ENCODE measurements at regions not wholly inside any gene's neighbourhood (a gene's known extent, or its start where the extent isn't known, plus 50 kb on each side); places are given as distances from the start of the nearest gene placed in this dataset.

DNA sequence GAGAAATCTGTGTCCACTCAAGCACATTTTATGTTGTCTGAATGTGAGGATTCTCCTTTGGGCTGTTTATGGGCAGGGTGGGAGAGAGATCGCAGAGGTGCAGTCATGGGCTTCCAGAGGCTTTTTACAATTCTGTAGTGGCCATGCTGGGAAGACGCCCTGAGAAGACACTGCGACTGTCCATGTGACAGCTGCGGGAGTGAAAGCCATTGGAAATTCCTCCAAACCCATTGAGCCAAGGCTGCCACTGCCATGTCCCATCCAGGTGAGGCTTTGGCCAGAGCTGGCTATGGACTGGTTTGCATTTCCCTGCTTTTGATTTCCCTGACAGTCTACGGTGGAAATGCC lies 216.9 kb upstream of the ECI2 start:
- no peak for DNase-seq (ENCODE audit: low read depth, low spot score)
- H3K27me3 ChIP-seq (ENCODE audit: control insufficient read depth, insufficient read depth, low read length) = no peaks in the 10 kb centered on the region
- peak overlapping the region; percentile 95 for H3K27ac ChIP-seq (ENCODE audit: low read depth, low read length)
- POLR2A ChIA-PET = interaction anchor here (0.7 to 1.1 kb wide), 6 partner anchors 18 to 590 kb away, joined by 3 to 5 read pairs (median 4); no protein-coding TSS in a partner anchor
- TF ChIP-seq, protein P1, sequence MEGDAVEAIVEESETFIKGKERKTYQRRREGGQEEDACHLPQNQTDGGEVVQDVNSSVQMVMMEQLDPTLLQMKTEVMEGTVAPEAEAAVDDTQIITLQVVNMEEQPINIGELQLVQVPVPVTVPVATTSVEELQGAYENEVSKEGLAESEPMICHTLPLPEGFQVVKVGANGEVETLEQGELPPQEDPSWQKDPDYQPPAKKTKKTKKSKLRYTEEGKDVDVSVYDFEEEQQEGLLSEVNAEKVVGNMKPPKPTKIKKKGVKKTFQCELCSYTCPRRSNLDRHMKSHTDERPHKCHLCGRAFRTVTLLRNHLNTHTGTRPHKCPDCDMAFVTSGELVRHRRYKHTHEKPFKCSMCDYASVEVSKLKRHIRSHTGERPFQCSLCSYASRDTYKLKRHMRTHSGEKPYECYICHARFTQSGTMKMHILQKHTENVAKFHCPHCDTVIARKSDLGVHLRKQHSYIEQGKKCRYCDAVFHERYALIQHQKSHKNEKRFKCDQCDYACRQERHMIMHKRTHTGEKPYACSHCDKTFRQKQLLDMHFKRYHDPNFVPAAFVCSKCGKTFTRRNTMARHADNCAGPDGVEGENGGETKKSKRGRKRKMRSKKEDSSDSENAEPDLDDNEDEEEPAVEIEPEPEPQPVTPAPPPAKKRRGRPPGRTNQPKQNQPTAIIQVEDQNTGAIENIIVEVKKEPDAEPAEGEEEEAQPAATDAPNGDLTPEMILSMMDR (IDR thresholded peaks at IDR 0.05; ENCODE audit: low read depth, low read length) = no peak
- H3K4me3 ChIP-seq (ENCODE audit: low read depth, low read length) = peak overlapping the region; percentile 52
- H3K9me3 ChIP-seq (ENCODE audit: control insufficient read depth, insufficient read depth, low read length) = no peaks in the 10 kb centered on the region
- CTCF ChIA-PET = interaction anchor here (0.9 to 1.7 kb wide), 3 partner anchors 39 to 98 kb away, joined by 3 to 4 read pairs (median 3); no protein-coding TSS in a partner anchor

DNA sequence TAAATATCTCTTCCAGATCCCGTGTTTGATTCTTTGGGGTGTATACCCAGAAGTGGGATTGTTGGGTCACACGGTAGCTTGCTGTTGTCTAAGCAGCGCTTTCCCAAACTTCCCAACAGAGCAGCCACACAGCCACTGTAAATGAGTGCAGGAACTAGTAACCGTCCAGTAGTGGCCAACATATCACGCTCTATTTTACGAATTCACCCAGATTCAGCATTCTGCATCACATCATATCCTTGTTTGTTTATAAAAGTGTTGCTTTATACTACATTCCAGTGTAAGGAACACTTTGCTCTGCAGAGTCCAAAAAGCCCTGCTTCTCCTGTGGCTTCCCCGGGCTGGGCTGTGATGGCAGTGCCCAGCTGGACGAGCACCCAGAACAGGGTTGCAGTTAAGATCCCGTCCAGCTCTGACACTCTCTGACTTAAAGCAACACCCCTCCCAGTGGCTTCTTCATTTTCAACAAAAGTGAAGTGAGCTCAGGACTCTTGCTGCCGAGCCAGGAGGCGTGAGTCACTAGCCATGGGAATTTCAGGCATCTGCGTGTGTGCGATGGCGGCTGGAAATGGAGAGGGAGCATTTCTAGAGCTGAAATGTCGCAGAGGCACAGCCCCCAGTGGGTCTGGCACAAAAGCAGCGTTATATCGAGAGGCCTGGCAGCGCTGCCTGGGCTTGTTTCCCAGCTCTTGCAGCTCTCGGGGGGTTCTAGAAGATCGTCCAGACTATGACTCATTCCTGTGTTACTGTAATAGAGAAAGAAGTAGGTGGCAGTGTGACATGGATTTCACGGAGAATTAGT lies 216.3 kb upstream of the ECI2 start:
- Histone ChIP-seq H3K4me3 (ENCODE audit: low read depth, low read length) (peak overlapping the region; percentile 52), H3K27ac (ENCODE audit: low read depth, low read length) (peak overlapping the region; percentile 95), H3K9me3 (ENCODE audit: control insufficient read depth, insufficient read depth, low read length) (no peaks in the 10 kb centered on the region), H3K27me3 (ENCODE audit: control insufficient read depth, insufficient read depth, low read length) (no peaks in the 10 kb centered on the region)
- TF ChIP-seq, protein P1 (IDR thresholded peaks at IDR 0.05; ENCODE audit: low read depth, low read length) = no peak
- CTCF ChIA-PET = interaction anchor here (0.5 to 1.5 kb wide), 3 partner anchors 10 to 44 kb away, joined by 3 to 4 read pairs (median 3); no protein-coding TSS in a partner anchor
- DNase-seq (ENCODE audit: low read depth, low spot score) = peak; percentile 70
- POLR2A ChIA-PET = interaction anchor here (0.7 to 1.1 kb wide), 6 partner anchors 18 to 590 kb away, joined by 3 to 5 read pairs (median 4); no protein-coding TSS in a partner anchor

DNA sequence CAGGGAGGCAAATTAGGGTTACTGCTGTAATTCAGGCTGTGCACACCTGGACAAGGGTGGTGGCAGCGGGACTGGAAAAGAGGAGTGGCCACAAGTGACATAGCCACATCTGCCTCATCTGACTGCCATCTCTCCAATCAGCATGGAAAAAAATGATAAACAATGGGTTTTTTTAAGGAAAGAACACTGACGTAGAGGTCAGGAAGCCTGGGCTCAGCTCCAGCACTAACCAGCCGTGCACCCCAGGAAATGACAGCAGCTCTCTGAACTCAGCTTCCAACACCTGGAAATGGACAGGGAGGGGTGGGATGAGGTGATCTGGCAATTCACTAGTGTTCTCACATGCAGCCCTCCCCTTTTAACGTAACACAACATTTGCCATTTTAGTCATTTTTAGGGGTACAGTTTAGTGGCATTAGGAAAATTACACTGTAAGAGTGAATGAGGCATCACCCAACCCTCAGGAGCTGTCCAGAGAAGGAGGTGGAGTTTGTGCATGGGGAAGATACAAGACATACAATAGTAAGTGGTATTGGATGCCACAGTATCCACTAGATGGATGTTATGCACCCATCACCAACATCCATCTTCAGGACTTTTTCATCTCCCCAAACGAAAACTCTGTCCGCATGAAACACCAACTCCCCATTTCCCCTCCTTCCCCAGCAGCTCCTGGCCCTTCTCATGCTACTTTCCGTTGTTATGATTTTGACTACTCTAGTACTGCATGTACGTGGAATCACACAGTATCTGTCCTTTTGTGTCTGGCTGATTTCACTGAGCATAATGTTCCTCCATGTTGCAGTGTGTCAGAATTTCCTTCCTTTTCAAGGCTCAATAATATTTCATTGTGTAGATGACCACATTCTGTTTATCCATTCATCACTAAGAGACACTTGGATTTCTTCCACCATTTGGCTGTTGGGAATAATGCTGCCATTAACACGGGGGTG lies 215.5 kb upstream of the ECI2 start:
- DNase-seq (ENCODE audit: low read depth, low spot score) = no peak
- H3K9me3 ChIP-seq (ENCODE audit: control insufficient read depth, insufficient read depth, low read length) = no peaks in the 10 kb centered on the region
- H3K27me3 ChIP-seq (ENCODE audit: control insufficient read depth, insufficient read depth, low read length) = no peaks in the 10 kb centered on the region
- peak overlapping the region; percentile 95 for H3K27ac ChIP-seq (ENCODE audit: low read depth, low read length)
- H3K4me3 ChIP-seq (ENCODE audit: low read depth, low read length) = peak overlapping the region; percentile 52
- TF ChIP-seq, protein P1 (IDR thresholded peaks at IDR 0.05; ENCODE audit: low read depth, low read length) = no peak
- CTCF ChIA-PET = interaction anchor here (0.5 to 1.5 kb wide), 2 partner anchors 9 to 45 kb away, joined by 3 read pairs; no protein-coding TSS in a partner anchor
- POLR2A ChIA-PET = interaction anchor here (0.9 to 1.1 kb wide), 4 partner anchors 19 to 591 kb away, joined by 4 to 5 read pairs (median 4); no protein-coding TSS in a partner anchor

DNA sequence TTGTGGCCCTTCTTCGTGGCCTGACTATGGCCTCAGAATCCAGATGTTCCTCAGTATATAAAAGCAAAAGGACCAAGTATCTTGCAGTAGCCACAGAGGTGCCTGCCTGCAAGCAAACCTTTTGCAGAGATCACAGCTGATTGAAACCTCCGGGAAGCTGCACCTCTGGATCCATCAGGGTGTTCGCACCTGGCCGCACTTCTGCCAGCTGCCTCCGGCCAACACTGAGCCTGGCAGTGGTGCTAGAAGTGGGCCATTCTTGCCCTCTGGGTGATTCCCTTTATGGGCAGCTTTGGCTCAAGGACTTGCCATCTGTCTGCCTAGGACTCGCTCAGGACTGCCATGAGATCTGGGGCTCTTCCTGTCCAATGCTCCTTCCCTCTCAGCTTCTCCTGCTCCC lies 214.6 kb upstream of the ECI2 start:
- no peak overlapping the region for H3K27ac ChIP-seq (ENCODE audit: low read depth, low read length)
- H3K9me3 ChIP-seq (ENCODE audit: control insufficient read depth, insufficient read depth, low read length) = no peaks in the 10 kb centered on the region
- no peak for DNase-seq (ENCODE audit: low read depth, low spot score)
- H3K4me3 ChIP-seq (ENCODE audit: low read depth, low read length) = no peak overlapping the region
- ChIA-PET CTCF (no interaction called here), POLR2A (no interaction called here)
- H3K27me3 ChIP-seq (ENCODE audit: control insufficient read depth, insufficient read depth, low read length) = no peaks in the 10 kb centered on the region
- TF ChIP-seq, protein P1 (IDR thresholded peaks at IDR 0.05; ENCODE audit: low read depth, low read length) = no peak
